HG02970 (cell line): ENCODE measurements at regions not wholly inside any gene's neighbourhood (a gene's known extent, or its start where the extent isn't known, plus 50 kb on each side); places are given as distances from the start of the nearest gene placed in this dataset.

Experiments
- ATAC-seq: cut with Tn5 transposase; IDR thresholded peaks from one replicate; pipeline ENCODE4 v1.9.1; 2021; ENCODE audit warnings: mild to moderate bottlenecking, moderate library complexity, moderate number of reproducible peaks; ENCODE audit not compliant: unreplicated experiment, low FRiP score

DNA sequence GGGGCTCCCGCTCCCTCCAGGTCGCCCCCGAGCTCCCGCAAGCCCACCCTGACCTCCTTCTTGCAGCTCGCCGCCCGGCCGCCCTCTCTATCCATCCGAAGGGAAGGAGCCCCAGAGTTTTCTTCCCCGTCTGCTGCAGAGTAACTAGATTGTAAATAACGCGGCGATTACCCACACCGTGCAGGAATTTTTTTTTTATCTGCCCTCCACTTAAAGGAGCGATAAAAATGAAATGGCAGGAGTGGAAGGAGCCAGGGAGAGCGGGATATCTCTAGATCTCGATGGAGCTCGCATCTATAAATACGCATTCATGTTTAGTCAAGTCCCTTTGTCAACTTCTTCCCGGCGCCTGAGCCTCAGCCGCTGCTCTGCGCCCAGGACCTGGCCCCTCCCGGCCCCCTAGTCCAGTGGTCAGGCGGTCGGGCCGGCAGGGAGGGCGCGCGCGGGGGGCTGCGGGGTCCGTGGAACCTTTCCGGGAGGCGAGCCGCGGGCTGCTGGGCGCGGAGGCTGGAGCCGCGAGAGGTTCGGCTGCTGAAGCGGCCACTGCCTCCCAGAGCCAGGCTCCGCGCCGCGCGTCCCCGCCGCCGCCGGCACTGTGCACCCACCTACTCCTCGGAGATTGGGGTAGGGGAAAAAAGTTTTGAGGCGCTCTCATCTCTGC, 386.0 kb downstream of the BCAT1 start:
- ATAC-seq, result no peak

DNA sequence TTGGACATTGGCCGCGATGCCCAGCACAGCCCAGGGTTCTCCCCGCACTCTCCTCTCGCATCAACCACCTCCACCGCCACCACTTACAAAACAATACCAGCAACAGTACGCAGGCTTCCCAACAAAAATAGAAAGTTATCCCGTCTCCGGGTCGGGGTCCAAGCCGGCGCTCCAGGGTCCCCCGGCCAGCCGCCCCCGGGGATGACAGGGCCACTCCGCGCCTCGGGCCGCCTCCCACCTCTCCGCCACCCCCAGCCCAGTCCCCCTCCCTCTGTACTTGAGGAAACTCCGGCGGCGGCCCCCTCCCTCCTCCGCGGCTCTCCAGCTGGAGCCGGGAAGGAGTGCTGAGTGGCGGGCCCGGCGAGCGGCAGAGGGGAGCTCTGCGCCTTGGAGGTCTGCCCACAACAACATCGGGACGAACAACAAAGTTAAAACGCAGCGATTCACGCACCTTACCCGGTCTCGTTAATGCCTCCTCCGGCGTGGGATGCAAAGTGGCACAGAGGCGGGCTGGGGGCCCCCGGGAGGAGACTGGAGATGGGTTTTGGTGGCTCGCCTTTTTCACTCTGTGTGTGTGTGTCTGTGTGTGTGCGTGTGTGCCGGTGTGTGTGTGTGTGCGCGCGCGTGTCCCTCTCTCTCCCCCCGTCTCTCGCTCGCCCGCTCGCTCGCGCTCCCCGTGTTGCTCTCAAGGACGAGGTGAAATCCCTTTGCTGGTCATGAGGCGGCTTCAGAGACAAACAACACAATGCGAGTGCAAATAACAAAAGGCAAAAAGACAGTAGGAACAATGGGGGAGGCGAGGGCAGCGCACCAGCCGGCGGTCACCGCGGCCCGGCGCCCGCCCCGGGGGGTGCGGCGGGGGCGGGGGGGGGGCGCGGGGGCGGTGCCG, 386.8 kb downstream of the BCAT1 start:
- ATAC-seq, result no peak

GRCh38 chr12:24561411-24561871, 387.5 kb downstream of the BCAT1 start:
- no peak for ATAC-seq

DNA sequence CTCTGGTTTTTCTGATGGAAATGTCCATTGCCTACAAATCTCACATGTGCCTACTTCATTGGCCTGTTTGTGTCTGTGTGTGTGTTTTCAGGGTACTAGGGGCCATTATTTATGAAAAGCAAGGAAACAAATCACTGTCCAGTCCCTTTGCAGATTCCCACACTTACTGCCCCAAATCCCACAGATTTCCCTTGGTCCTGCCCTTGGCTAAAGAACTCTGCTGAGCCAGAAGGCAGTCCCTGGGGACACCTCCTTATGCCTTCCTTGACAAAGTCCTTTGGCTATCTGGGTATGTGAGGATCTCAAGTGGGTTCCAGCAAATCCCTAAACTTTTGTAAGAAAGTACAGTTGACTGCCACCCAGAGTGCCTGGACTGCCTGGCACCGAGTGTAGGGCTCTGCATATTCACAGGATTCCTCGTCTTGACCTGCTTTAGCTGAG, 388.1 kb downstream of the BCAT1 start:
- ATAC-seq, result no peak

GRCh38 chr12:24560192-24560775, 388.6 kb downstream of the BCAT1 start:
- no peak for ATAC-seq

GRCh38 chr12:24557738-24558137, 391.2 kb downstream of the BCAT1 start:
- no peak for ATAC-seq

- ATAC-seq, result no peak
These were observed 393.2 kb downstream of the BCAT1 start for GRCh38 chr12:24555730-24556129.

GRCh38 chr12:24554612-24555295, 394.1 kb downstream of the BCAT1 start:
- ATAC-seq, result no peak

GRCh38 chr12:24553259-24553658, 395.6 kb downstream of the BCAT1 start:
- no peak for ATAC-seq

GRCh38 chr12:24551163-24551786, 397.6 kb downstream of the BCAT1 start:
- ATAC-seq, result no peak

GRCh38 chr12:24550609-24551008, 398.3 kb downstream of the BCAT1 start:
- ATAC-seq, result no peak

DNA sequence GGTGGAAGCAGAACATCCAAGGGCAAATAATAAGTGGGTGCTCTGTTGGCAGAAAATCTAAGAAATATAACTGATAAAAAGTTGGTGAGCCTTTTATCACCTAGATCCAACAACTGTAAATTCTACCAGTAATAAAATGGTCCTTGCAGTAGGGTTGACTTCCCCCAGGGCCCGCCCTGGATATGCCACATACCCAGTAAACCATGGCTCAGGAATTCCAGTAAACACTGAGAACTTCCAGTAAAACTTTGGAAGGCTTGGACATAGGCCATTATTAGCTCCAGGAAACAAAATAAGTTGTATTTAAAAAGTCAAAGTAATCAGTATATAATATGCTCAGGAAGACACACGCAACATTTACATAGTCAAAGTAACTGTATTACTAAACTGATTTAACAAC, 402.2 kb downstream of the BCAT1 start:
- ATAC-seq, result no peak

DNA sequence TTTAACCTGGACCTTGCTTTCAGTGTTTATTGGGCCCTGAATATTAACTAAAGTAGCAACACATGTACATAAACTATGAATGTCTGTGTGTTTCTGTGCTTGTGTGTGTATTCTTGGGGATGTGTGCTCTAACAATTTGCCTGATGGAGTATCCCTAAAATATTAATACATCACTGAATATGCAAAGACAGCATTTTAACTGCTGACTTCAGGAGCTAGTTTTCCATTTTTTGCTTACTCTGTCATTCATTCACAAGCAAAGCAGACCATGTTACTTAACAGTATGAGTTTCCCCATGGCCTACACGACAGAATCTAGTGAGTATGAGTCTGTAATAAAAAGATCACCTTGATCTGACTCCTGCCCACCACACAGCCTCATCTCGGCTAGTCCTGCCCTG, 402.8 kb downstream of the BCAT1 start:
- no peak for ATAC-seq

DNA sequence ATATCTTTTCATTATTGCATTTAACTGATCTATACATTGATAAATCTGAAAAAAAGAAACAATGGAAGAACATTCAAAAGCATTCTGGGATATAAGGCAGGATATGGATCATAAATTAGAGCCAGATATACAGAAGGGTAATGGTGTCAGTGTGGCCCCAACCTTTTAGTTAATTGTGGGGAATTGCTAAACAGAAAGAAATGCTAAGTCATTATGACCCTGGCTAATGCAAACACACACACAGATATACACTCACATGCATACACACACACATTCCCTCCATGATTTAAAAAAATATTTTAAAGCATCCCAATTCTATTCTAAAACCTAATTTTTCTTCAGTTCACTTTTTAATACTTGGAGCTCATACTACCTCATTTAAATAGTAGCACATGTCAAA, 404.5 kb downstream of the BCAT1 start:
- ATAC-seq, result no peak

GRCh38 chr12:24541193-24541871, 407.6 kb downstream of the BCAT1 start:
- no peak for ATAC-seq

DNA sequence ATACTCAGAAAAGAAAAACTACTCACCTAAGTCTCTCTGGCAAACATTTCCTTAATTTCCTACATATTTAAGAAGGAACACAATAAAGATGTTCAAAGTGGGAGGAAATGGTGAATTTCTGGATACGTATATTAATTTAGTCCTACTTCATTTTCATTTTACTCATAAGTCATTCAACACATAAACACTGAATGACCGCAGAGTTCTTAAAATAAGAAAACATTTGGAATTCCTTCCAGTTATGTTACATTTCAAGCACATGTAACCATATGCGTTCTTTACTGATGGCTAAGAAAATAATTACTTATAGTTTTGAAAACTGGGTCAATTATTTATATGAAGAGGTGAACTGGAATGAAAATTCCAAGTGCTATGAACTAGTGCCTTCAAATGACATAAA, 409.3 kb downstream of the BCAT1 start:
- ATAC-seq, result no peak

- ATAC-seq, result no peak
These were observed 411.6 kb downstream of the BCAT1 start for GRCh38 chr12:24537083-24537860.

- ATAC-seq, result no peak
These were observed 413.4 kb downstream of the BCAT1 start for GRCh38 chr12:24535334-24536069.
